BE2C (cell line): ENCODE measurements at regions not wholly inside any gene's neighbourhood (a gene's known extent, or its start where the extent isn't known, plus 50 kb on each side); places are given as distances from the start of the nearest gene placed in this dataset.

Source experiments
- DNase-seq: peaks from one replicate; pipeline ENCODE4 v3.0.0-alpha.2; 2020
- H3K27me3 ChIP-seq: fragments of 250-450 bp; sonication (Bioruptor Pico); 2 replicates; pipeline ENCODE4 v1.5.1; 2020; ENCODE audit warnings: mild to moderate bottlenecking
- H3K36me3 ChIP-seq: fragments of 250-450 bp; sonication (Bioruptor Pico); 2 replicates; pipeline ENCODE4 v1.5.1; 2020; ENCODE audit warnings: mild to moderate bottlenecking
- H3K4me1 ChIP-seq: fragments of 250-450 bp; sonication (Bioruptor Pico); 2 replicates; pipeline ENCODE4 v1.5.1; 2020
- H3K4me3 ChIP-seq: 2 replicates; pipeline ENCODE4 v1.5.1; 2011; ENCODE audit warnings: low read depth, low read length
- H3K9me3 ChIP-seq: fragments of 250-450 bp; sonication (Bioruptor Pico); 2 replicates; pipeline ENCODE4 v1.5.1; 2020
- CTCF ChIP-seq: IDR thresholded peaks from 2 replicates; pipeline ENCODE4 v1.5.1; 2012; ENCODE audit warnings: mild to moderate bottlenecking, low read depth, low read length

DNA sequence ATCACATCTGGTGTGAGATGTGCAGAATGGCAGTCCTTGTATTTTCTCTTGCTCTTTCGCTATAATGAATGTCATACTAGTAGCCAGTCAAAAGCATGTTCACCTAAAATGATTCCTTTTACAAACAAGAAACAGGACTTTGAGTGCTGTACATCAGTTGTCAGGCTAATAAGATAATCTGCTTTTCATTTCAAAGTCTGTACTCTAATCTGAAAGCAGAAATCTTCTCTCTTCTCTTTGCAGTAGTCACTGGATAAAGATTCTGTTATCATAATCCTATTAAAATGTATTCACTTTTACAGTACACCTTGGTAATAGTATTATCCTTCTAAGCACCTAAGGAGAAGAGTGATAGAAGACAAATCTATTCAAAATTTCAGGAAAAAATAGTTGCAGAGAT, 300.1 kb downstream of the MFSD1 start:
- Histone ChIP-seq H3K36me3 (no peaks in the 10 kb centered on the region), H3K9me3 (no peaks in the 10 kb centered on the region; the same call in 1 of the 2 replicates), H3K4me3 (no peak overlapping the region), H3K4me1 (no peaks in the 10 kb centered on the region), H3K27me3 (no peaks in the 10 kb centered on the region)
- no peak for TF ChIP-seq CTCF
- no peak for DNase-seq

DNA sequence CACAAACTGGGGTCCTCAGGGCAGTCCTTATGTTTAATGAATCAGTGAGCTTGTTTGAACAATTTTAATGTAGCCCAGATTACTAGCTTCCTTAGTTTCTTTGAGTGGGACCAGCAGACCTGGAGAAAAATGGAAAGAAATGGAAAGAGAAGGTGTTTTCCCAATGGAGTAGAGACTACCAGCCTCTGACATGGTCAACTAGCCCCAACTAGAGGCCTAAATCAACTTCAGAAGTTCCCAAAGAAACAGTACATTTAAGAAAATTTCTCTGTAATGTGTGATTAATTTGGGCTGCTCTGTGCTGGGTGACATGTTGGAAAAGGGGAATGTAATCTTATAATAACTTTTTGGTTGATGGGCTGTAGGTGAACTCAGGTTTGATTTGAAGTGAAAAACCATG, 310.9 kb downstream of the MFSD1 start:
- no peaks in the 10 kb centered on the region for H3K9me3 ChIP-seq
- no peaks in the 10 kb centered on the region for H3K4me1 ChIP-seq
- DNase-seq, result no peak
- TF ChIP-seq CTCF, result no peak
- H3K4me3 ChIP-seq, result no peak overlapping the region
- H3K36me3 ChIP-seq, result no peaks in the 10 kb centered on the region
- no peaks in the 10 kb centered on the region for H3K27me3 ChIP-seq

DNA sequence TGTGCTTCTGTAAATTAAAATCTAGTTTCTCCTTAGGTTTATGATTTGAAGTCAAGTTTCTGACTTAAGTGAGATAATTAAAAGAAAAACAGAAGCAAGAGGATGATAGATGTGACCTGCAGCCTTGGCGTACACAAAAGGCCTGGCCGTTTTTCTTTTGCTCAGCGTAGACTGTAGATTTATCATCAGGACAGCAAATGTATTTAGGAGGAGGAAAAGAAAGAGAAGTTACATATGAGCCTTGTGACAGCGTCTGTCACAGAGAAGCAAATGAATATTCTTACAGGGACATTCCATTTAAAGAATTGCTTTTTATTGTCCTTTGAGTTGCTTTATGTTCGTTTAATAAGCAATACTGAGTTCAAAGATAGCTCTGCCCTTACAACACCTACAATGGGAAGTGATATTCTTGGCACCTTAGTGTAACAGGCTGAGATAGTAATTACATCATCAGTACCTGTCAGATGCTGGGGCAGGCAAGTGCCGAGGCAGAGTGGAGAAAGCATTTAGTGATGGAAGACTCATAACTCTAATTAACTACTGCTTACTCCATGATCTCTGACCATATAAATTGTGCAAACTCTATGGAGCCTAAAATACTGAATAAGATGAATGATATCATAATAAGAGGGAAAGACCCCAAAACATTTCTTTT, 311.5 kb downstream of the MFSD1 start:
- TF ChIP-seq CTCF, result no peak
- Histone ChIP-seq H3K9me3 (no peaks in the 10 kb centered on the region), H3K27me3 (no peaks in the 10 kb centered on the region), H3K4me3 (no peak overlapping the region), H3K4me1 (no peaks in the 10 kb centered on the region), H3K36me3 (no peaks in the 10 kb centered on the region)
- DNase-seq, result no peak

DNA sequence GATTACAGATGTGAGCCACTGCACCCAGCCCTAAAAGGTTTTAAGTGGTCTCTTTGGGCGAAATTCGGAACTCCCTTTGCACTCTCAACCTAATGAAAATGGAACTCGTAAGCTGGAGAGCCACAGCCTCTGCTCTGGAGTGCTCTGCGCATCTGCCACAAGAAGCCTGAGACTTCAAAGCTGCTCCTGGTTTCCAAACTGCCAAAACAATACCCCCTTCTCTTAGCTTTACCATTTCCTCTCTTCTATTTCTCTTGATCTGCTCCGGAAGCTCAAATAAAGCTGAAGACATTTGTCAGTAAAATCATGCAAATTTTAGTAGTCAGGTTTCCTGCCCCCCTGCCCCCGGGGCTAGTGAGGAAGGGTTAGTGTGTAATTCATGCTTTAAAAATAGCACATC, 312.7 kb downstream of the MFSD1 start:
- TF ChIP-seq CTCF, result no peak
- no peaks in the 10 kb centered on the region for H3K9me3 ChIP-seq
- no peak overlapping the region for H3K4me3 ChIP-seq
- no peaks in the 10 kb centered on the region for H3K36me3 ChIP-seq
- DNase-seq, result no peak
- no peaks in the 10 kb centered on the region for H3K4me1 ChIP-seq
- no peaks in the 10 kb centered on the region for H3K27me3 ChIP-seq

DNA sequence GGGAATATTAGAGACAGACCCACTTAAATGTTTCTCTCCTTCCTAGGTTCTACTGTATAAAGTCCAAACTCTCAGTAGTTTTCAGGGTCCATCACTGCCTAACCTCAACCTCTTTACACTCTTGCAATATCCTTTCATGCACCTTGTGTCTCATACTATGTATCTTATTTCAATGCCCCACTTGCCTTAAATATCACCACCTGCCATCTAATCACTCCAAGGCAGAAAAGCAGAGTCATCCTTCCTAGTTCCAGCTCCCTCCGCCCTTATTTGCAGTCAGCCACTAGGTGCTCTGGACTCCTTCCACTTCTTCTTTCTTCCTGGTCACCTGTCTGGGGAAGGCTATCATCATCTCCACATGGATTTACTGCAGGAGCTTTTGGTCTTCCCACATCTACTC, 322.0 kb downstream of the MFSD1 start:
- Histone ChIP-seq H3K36me3 (no peaks in the 10 kb centered on the region), H3K27me3 (no peaks in the 10 kb centered on the region), H3K4me3 (no peak overlapping the region), H3K9me3 (no peaks in the 10 kb centered on the region), H3K4me1 (no peaks in the 10 kb centered on the region)
- TF ChIP-seq CTCF, result no peak
- no peak for DNase-seq

DNA sequence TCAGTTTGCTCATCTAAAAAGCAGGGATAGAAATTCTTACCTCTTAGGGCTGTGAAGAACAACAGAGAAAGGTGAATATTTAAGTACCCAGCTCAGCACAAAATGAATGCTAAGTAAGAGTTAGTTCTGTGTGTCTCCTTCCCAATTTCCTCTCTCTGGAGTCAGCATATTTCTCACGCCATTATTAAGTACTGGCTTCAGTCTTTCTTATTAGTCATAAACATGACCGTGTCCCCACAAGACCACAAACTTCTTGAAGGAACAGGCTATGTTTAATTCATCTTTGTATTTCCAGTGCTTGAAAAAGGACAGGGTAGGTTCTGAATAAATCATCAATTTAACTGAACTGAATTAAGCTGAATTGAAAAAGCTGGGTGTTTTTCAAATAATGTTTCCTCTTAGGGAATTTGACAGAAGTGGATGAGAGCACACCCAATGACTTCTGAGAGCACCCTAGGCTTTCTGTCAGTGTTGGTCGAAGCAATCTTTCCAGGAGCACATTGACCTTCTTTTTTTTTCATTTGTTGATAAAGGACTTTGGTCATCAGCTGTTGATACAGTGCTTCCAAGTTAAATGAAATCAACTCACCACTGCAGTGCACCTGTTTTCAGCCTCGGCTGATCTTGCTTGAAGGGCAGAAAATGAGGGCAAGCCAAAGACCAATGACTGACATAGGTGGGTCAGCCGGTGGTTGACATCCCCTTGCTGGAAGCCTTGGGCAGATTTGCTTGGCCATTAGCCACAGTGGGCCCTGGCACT, 324.6 kb downstream of the MFSD1 start:
- no peak overlapping the region for H3K4me3 ChIP-seq
- no peak for TF ChIP-seq CTCF
- no peak for DNase-seq
- no peaks in the 10 kb centered on the region for H3K27me3 ChIP-seq
- H3K4me1 ChIP-seq, result no peaks in the 10 kb centered on the region
- no peaks in the 10 kb centered on the region for H3K36me3 ChIP-seq
- H3K9me3 ChIP-seq, result no peaks in the 10 kb centered on the region
